ENCODE measurements at regions not wholly inside any gene's neighbourhood (a gene's known extent, or its start where the extent isn't known, plus 50 kb on each side); places are given as distances from the start of the nearest gene placed in this dataset.

DNA sequence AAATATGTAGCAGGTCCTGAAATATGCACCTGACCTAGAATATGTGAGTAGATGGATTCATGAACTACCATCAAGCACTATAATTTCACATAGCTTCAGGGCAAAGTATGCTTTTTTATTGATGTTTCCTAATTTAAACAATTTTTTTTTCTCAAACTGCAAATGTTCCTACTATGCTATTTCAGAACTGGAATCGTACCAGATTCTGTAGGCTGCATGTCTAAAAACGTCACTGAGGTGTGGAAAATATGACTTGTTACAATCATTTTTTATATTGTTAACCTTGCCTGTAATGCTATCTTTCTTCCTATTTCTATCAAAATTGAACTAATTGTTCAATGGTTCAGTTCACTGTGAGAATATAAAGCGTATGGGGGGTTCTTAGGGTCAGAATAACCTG lies 78.0 kb upstream of the RERGL start:
- no peak for TF ChIP-seq CTCF (IDR thresholded peaks at IDR 0.05)
- no peak for TF ChIP-seq POLR2A (IDR thresholded peaks at IDR 0.05; ENCODE audit: low read depth)
- no peak for TF ChIP-seq POLR2AphosphoS5 (IDR thresholded peaks at IDR 0.05)

Measured in esophagus muscularis mucosa (tissue), 3 donors.